Psoas muscle (tissue), 7 donors: ENCODE measurements at regions not wholly inside any gene's neighbourhood (a gene's known extent, or its start where the extent isn't known, plus 50 kb on each side); places are given as distances from the start of the nearest gene placed in this dataset.

Source experiments
- ATAC-seq, 4 donors: fragments of 200-7000 bp; cut with Tn5 transposase; one replicate each; pipeline ENCODE4 v1.9.1; 2020; ENCODE audit warnings: moderate library complexity in 3 of 4, mild to moderate bottlenecking in 2 of 4
- DNase-seq, 2 donors: peaks; one replicate each; pipeline ENCODE4 v3.0.0-alpha.2; 2020
- H3K27ac ChIP-seq: fragments of 200-600 bp; one replicate; pipeline ENCODE4 v1.8.0; 2022
- H3K27me3 ChIP-seq, 3 donors: fragments of 200-600 bp in 1 of 3; one replicate each; pipeline versions ENCODE4 v1.6.1 to v1.8.0; 2013 to 2022; ENCODE audit warnings: low read length in 2 of 3, mild to moderate bottlenecking in 2 of 3, moderate library complexity in 1 of 3; ENCODE audit not compliant: insufficient read depth in 3 of 3
- H3K36me3 ChIP-seq, 2 donors: fragments of 200-600 bp in 1 of 2; one replicate each; pipeline versions ENCODE4 v1.6.1 to v1.8.0; 2013 to 2022; ENCODE audit warnings: low read depth in 1 of 2, mild to moderate bottlenecking in 1 of 2, moderate library complexity in 1 of 2; ENCODE audit not compliant: insufficient read depth in 1 of 2
- H3K4me1 ChIP-seq: fragments of 200-600 bp; one replicate; pipeline ENCODE4 v1.8.0; 2022
- H3K4me3 ChIP-seq: fragments of 200-600 bp; one replicate; pipeline ENCODE4 v1.8.0; 2022; ENCODE audit warnings: mild to moderate bottlenecking
- H3K9me3 ChIP-seq: fragments of 200-600 bp; one replicate; pipeline ENCODE4 v1.8.0; 2022
- CTCF ChIP-seq: fragments of 200-600 bp; IDR thresholded peaks from one replicate; pipeline ENCODE4 v1.8.0; 2022; ENCODE audit warnings: antibody characterized with exemption
- WGBS, 3 donors: extraction: QIAGEN DNeasy Blood & Tissue Kit; methylation state at CpG; one replicate each; pipeline versions ENCODE4 v1.1.6 to v1.1.7; 2013; 5-methylcytosine and 5-hydroxymethylcytosine counted together
- intact Hi-C, 2 donors: fragments of 100-400 bp; cut with DNase I; formaldehyde crosslinking; loops; one replicate each; pipeline versions ENCODE4 v1.11.0 to v1.14.2; 2022
- donor health status: healthy with polysubstance abuse.
- donor health status: DM: no; HTN: no; CAD: no; lungs with moderate emphysema.
- donor health status: Bipolar disorder and iron deficiency.
- donor health status: healthy.
- donor health status: DM: yes; HTN: yes; CAD: no.
- donor health status: DM: no; HTN: no; CAD: no.
- donor health status: DM: yes; HTN: yes; CAD: no.

- Histone ChIP-seq H3K27me3 (no peaks in the 10 kb centered on the region), H3K4me1 (no peaks in the 10 kb centered on the region), H3K36me3 (no peaks in the 10 kb centered on the region), H3K27ac (no peak overlapping the region), H3K9me3 (peaks cover under 1% of the 10 kb centered on the region), H3K4me3 (no peak overlapping the region)
- ATAC-seq (no peak), DNase-seq (no peak)
- WGBS, 3 donors, result 58 to 64% (median 63%) methylated on average over 3 of the region's 3 CpGs
- no peak for TF ChIP-seq CTCF
- intact Hi-C loops, result no loop called here
These were observed 127.6 kb upstream of the DLGAP1 start for GRCh38 chr18:4582431-4583335.

GRCh38 chr18:4581966-4582365, 126.9 kb upstream of the DLGAP1 start:
- H3K4me3 ChIP-seq, result no peak overlapping the region
- DNase-seq (no peak), ATAC-seq (no peak)
- no peak overlapping the region for H3K27ac ChIP-seq
- H3K4me1 ChIP-seq, result no peaks in the 10 kb centered on the region
- WGBS, 3 donors, result 76 to 89% (median 86%) methylated on average over 2 of the region's 2 CpGs
- intact Hi-C loops, result no loop called here
- TF ChIP-seq CTCF, result no peak
- no peaks in the 10 kb centered on the region for H3K36me3 ChIP-seq
- no peaks in the 10 kb centered on the region for H3K27me3 ChIP-seq
- H3K9me3 ChIP-seq, result peaks cover 7% of the 10 kb centered on the region

DNA sequence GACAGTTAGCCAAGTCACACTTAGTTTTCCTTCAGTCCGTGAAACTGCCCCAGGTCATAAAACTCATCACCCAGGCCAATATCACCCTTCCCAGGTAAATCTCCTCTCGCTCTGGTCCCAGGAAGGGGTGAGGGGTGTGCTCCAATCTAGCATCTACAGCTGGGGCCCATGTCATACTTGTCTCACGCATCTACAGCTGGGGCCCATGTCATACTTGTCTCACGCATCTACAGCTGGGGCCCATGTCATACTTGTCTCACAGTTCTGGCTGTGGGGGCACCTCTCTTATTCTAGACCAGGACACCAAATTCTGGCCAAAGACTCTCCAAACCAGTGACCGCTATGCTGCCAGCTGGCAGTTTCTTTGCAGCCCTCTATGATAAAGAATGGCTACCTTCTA, 123.3 kb upstream of the DLGAP1 start:
- 83% methylated on average over 5 of the region's 5 CpGs for WGBS, 3 donors
- H3K36me3 ChIP-seq, result no peaks in the 10 kb centered on the region
- H3K4me3 ChIP-seq, result no peak overlapping the region
- intact Hi-C loops, result no loop called here
- H3K4me1 ChIP-seq, result no peaks in the 10 kb centered on the region
- H3K9me3 ChIP-seq, result peaks cover 10% of the 10 kb centered on the region
- no peak overlapping the region for H3K27ac ChIP-seq
- no peaks in the 10 kb centered on the region for H3K27me3 ChIP-seq
- ATAC-seq (no peak), DNase-seq (no peak)
- no peak for TF ChIP-seq CTCF

DNA sequence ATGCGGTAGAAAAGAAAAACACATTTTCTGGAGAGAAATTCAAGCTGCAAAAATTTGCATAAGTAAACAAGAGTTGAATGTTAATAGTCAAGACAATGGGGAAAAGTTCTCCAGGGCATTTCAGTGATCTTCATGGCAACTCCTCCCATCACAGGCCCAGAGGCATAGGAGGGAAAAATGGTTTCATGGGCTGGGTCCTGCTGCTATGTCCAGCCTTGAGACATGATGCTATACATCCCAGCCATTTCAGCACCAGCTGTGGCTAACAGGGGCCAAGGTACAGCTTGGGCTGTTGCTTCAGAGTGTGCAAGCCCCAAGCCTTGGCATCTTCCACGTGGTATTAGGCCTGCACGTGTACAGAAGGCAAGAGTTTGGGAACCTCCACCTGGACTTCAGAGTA, 118.6 kb upstream of the DLGAP1 start:
- no peak overlapping the region for H3K4me3 ChIP-seq
- DNase-seq (no peak), ATAC-seq (no peak)
- intact Hi-C loops, result no loop called here
- no peak overlapping the region for H3K27ac ChIP-seq
- H3K9me3 ChIP-seq, result peaks cover 10% of the 10 kb centered on the region
- WGBS, 3 donors, result 58 to 78% (median 61%) methylated on average over 3 of the region's 3 CpGs
- no peak for TF ChIP-seq CTCF
- no peaks in the 10 kb centered on the region for H3K4me1 ChIP-seq
- no peaks in the 10 kb centered on the region for H3K36me3 ChIP-seq
- H3K27me3 ChIP-seq, result no peaks in the 10 kb centered on the region

GRCh38 chr18:4557502-4557901, 102.4 kb upstream of the DLGAP1 start:
- 87 to 92% (median 90%) methylated on average over 3 of the region's 3 CpGs for WGBS, 3 donors
- DNase-seq, result no peak
- ATAC-seq, result no peak
- Histone ChIP-seq H3K36me3 (no peaks in the 10 kb centered on the region), H3K27ac (no peak overlapping the region), H3K4me3 (no peak overlapping the region), H3K9me3 (no peaks in the 10 kb centered on the region), H3K27me3 (no peaks in the 10 kb centered on the region), H3K4me1 (no peaks in the 10 kb centered on the region)
- TF ChIP-seq CTCF, result no peak
- intact Hi-C loops, result no loop called here
